CD4-positive, alpha-beta T cell treated with Interleukin-2 at 100 ng/mL for 4 hours (primary cell): ENCODE measurements at regions not wholly inside any gene's neighbourhood (a gene's known extent, or its start where the extent isn't known, plus 50 kb on each side); places are given as distances from the start of the nearest gene placed in this dataset.

Source experiments
- DNase-seq: peaks from one replicate; pipeline ENCODE4 v3.0.0-alpha.2; 2020; ENCODE audit warnings: low spot score

- DNase-seq: no peak
Observed at GRCh38 chr13:73451221-73452029, 392.6 kb downstream of the KLF5 start.

DNA sequence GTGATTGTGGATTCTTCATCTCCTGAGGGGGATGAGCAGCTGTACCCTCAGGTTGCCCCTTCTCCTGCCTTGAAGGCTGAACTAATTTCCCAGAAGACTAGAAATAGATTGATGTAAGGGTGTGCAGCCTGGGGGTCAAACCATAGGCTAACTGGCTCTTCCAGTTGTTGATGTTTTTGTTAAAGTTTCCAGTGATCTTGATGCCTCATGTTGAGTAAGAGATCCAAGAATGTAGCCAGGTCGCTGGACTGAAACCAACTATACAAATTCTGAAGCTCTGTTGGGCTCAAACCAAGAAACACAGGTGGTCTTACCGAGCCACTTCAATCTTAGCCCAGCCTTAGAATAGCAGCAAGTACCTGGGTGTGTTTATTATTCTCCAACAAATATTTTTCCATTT, 391.8 kb downstream of the KLF5 start:
- no peak for DNase-seq

GRCh38 chr13:73449252-73449651, 390.4 kb downstream of the KLF5 start:
- no peak for DNase-seq

GRCh38 chr13:73440296-73440895, 381.6 kb downstream of the KLF5 start:
- no peak for DNase-seq

- DNase-seq: no peak
Observed at GRCh38 chr13:73433890-73434289, 375.1 kb downstream of the KLF5 start.

- DNase-seq: no peak
Observed at GRCh38 chr13:73433458-73433857, 374.7 kb downstream of the KLF5 start.

GRCh38 chr13:73429701-73430100, 370.9 kb downstream of the KLF5 start:
- DNase-seq: no peak

GRCh38 chr13:73428706-73429105, 369.9 kb downstream of the KLF5 start:
- no peak for DNase-seq

GRCh38 chr13:73428137-73428536, 369.3 kb downstream of the KLF5 start:
- DNase-seq: no peak

- DNase-seq: no peak
Observed at GRCh38 chr13:73422973-73423372, 364.2 kb downstream of the KLF5 start.

- no peak for DNase-seq
Observed at GRCh38 chr13:73421310-73421912, 362.6 kb downstream of the KLF5 start.

DNA sequence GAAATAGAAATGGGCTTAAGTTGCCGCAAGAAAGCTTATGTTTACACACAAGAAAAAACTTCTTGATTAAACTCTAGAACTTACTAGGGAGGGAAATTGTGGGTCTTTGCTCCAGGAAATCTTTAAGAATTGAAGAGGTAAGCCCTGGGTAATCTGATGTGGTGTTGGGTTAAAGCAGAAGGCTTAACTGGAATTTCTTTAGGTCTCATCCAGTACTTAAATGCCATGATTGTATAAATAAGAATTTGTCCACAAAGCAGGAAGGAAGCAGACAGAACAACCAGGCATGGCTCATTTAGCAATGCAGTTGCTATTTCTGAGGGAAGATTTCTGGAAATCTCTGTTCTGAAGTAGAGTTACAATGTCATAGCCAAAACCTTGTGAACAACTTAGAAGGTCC, 360.4 kb downstream of the KLF5 start:
- no peak for DNase-seq

DNA sequence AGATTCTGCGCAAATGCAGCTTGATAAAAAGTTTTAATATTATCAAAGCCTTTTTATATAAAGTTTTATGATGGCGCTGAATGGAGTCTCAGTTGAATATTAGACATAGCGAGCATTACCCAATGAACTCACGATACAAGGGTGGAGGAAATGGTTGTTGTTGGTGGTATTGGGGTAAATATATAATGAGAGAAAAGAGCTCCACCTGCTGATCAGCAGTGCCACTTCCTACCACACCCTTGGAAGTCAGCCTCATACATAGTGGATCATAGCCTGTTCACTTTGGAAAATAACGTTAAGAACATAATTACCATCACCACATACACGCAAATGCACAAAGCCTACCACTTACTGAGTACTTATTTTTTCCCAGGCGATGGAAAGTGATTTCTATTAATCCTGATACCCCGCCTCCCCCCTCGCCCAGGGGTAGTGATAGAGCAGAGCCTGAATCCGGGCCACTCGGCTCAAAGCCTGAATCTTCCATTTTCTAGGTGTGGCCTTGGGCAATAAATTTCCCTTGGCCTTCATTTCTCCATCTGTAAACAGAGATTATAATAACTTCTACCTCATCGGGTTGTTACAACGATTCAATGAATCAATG, 358.3 kb downstream of the KLF5 start:
- no peak for DNase-seq

DNA sequence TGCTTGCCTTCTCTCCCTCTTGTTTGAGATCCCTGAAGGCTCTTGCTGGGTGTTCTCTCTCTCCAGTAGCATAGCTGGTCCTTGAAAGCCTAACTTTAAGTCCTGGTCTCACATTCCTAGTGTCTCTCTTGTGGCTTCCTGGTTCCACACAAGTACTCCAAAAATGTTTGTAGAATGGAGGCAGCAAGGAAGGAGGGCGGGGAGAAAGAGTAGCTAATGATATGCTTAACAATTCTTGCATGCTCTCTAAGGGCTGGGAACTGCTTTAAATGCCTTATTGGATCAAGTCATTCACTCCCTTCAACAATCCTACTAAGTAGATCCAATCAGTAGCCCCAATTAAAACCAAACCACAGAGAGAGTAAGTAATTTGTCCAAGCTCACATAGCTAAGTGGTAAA, 357.3 kb downstream of the KLF5 start:
- DNase-seq: no peak

GRCh38 chr13:73413656-73414055, 354.9 kb downstream of the KLF5 start:
- DNase-seq: no peak

GRCh38 chr13:73412933-73413332, 354.1 kb downstream of the KLF5 start:
- no peak for DNase-seq

GRCh38 chr13:73411067-73411809, 352.4 kb downstream of the KLF5 start:
- DNase-seq: no peak

DNA sequence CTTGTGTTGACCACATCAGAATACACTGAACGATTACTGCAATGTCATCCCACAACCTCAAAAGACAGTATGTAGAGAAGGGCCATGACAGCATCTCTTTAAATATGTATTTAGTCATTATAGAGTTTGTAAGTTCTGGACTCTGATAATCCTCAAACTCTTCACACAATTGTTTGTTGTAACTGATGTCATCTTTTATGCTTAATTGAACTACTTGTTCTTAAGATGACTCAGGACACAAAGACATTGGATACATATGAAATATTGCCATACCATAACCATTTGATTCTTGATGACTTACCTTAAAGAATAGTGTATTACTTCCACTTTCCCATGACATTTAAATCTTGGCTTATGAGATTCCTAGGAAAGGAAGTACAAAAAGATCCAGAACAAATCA, 347.6 kb downstream of the KLF5 start:
- no peak for DNase-seq

GRCh38 chr13:73404581-73404980, 345.8 kb downstream of the KLF5 start:
- DNase-seq: no peak

DNA sequence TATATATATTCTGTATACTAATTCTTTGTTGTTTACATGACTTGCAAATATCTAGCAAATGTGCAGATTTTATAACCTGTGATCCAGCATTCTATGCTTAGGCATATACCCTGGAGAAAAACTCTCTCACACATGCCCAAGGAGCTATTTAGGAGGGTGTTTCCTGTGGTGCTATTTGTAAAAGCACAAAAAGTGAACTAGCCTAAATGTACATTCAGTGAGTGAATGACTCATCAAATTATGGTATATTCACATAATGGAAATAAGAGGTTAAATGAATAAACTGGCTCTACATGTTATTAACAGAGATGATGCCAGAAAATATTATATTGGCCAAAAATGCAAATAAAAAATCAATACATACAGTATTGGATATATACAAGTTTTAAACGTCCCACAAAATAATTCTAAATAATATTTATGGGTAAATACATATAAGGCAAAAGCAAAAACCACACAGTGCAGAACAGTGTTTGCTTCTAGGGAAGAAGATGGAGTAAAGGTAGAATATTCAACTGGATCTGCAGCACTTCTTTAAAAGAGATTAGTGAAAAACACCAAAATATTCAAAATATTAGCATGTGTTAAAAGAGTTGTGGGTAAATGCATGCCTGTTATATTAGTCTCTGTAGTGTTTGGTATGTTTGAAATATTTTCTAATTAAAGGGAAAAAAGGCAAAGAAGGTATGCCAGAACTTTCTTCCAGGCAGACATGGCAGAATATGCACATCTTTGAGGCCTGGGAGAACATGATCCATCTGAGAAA, 344.7 kb downstream of the KLF5 start:
- no peak for DNase-seq

GRCh38 chr13:73401769-73402168, 343.0 kb downstream of the KLF5 start:
- DNase-seq: no peak
